NCI-H446 treated with DMSO at 0.1 percent for 48 hours (cell line): ENCODE measurements at regions not wholly inside any gene's neighbourhood (a gene's known extent, or its start where the extent isn't known, plus 50 kb on each side); places are given as distances from the start of the nearest gene placed in this dataset.

Source experiments
- DNase-seq: peaks from one replicate; lab custom pipeline; 2025; lab: John Stamatoyannopoulos, UW

- no peak for DNase-seq
These were observed 51.6 kb upstream of the DYNLRB2 start for GRCh38 chr16:80489173-80489572.

- DNase-seq = no peak
These were observed 52.6 kb upstream of the DYNLRB2 start for GRCh38 chr16:80488167-80488566.

GRCh38 chr16:80480664-80481063, 60.1 kb upstream of the DYNLRB2 start:
- DNase-seq = no peak

- no peak for DNase-seq
These were observed 63.0 kb upstream of the DYNLRB2 start for GRCh38 chr16:80477838-80478237.

- DNase-seq = no peak
These were observed 72.8 kb upstream of the DYNLRB2 start for GRCh38 chr16:80468029-80468428.

- DNase-seq = no peak
These were observed 74.5 kb upstream of the DYNLRB2 start for GRCh38 chr16:80466024-80466987.

GRCh38 chr16:80463751-80464495, 76.9 kb upstream of the DYNLRB2 start:
- DNase-seq = no peak

- DNase-seq = no peak
These were observed 77.5 kb upstream of the DYNLRB2 start for GRCh38 chr16:80463326-80463725.

GRCh38 chr16:80462917-80463316, 77.9 kb upstream of the DYNLRB2 start:
- no peak for DNase-seq

GRCh38 chr16:80460988-80461387, 79.8 kb upstream of the DYNLRB2 start:
- DNase-seq = no peak

GRCh38 chr16:80459966-80460365, 80.8 kb upstream of the DYNLRB2 start:
- no peak for DNase-seq

- DNase-seq = no peak
These were observed 81.4 kb upstream of the DYNLRB2 start for GRCh38 chr16:80459331-80459777.

GRCh38 chr16:80457871-80458270, 82.9 kb upstream of the DYNLRB2 start:
- DNase-seq = no peak

- DNase-seq = no peak
These were observed 86.0 kb upstream of the DYNLRB2 start for GRCh38 chr16:80454802-80455201.

GRCh38 chr16:80449392-80449791, 91.4 kb upstream of the DYNLRB2 start:
- DNase-seq = no peak

GRCh38 chr16:80447241-80447640, 93.6 kb upstream of the DYNLRB2 start:
- no peak for DNase-seq

- no peak for DNase-seq
These were observed 98.0 kb upstream of the DYNLRB2 start for GRCh38 chr16:80442779-80443178.

- no peak for DNase-seq
These were observed 98.9 kb upstream of the DYNLRB2 start for GRCh38 chr16:80441935-80442334.

GRCh38 chr16:80440667-80441066, 100.1 kb upstream of the DYNLRB2 start:
- no peak for DNase-seq

GRCh38 chr16:80437707-80438106, 103.1 kb upstream of the DYNLRB2 start:
- no peak for DNase-seq

- no peak for DNase-seq
These were observed 104.3 kb upstream of the DYNLRB2 start for GRCh38 chr16:80436510-80436909.

GRCh38 chr16:80433623-80434022, 107.2 kb upstream of the DYNLRB2 start:
- no peak for DNase-seq

- no peak for DNase-seq
These were observed 113.0 kb upstream of the DYNLRB2 start for GRCh38 chr16:80427795-80428194.
